Stimulated activated CD4-positive, alpha-beta T cell treated with anti-CD3 and anti-CD28 coated beads, Interleukin-2, amount 100 ng/mL, for 4 hours (primary cell): ENCODE measurements at regions not wholly inside any gene's neighbourhood (a gene's known extent, or its start where the extent isn't known, plus 50 kb on each side); places are given as distances from the start of the nearest gene placed in this dataset.
"Not testable (repeated sequence)": the region's sequence is repeated elsewhere in the genome, so short reads cannot be mapped to it uniquely, and the experiment has no call there.

Experiments used
- DNase-seq: peaks from one replicate; pipeline ENCODE4 v3.0.0-alpha.2; 2020; ENCODE audit warnings: low read depth

DNA sequence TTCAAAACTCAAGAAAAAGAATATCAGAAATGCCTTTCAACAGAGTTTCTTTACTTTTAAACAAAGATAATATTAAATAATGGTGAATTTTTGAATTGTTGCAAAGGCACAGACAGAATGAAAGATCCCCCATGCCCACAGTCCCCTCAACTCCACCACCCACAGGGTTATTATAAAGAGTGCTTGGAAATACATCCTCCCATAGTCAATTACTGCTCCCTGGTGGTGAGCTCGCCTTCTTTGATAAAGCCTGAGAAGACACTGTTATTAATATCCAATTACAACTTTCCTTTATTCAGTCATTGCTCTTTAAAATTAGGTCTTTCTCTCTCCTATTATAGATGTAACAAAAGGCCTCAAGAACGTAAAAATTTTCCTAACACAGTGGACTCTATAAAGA lies 490.2 kb upstream of the RORB start:
- DNase-seq = no peak

DNA sequence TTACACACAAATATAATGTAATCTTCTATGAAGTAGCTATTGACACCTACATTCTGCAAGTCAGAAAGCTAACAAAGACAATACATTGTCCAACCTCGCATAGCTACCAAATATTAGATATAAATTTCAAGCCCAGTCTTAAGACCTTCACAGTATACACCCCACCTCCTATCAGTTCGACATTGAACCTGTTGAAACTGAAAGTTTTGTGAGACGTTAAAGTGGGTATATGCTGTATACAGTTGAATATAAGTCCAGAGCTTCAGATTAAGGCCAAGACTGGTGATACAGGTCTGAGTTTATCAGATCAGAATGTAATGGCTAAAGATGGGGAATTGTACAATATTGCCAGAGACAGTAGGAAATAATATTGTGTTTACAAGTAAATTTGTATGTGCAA lies 489.3 kb upstream of the RORB start:
- no peak for DNase-seq

DNA sequence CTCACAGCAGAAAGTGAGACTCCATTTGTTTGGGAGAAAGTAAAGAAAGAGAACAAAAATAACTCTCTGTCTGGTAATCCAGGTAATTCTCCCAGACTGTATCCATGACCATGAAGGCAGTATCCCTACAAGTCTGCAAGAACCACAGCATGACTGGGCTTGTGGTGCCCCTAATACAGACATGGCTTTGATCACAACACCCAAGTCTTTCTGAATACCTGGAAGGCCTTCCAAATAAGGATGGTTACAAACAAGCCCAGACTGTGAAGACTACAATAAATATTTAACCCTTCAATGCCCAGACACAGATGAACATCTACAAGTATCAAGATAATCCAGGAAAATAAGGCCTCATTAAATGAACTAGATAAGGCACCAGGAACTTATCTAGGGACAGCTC lies 481.1 kb upstream of the RORB start:
- no peak for DNase-seq

DNA sequence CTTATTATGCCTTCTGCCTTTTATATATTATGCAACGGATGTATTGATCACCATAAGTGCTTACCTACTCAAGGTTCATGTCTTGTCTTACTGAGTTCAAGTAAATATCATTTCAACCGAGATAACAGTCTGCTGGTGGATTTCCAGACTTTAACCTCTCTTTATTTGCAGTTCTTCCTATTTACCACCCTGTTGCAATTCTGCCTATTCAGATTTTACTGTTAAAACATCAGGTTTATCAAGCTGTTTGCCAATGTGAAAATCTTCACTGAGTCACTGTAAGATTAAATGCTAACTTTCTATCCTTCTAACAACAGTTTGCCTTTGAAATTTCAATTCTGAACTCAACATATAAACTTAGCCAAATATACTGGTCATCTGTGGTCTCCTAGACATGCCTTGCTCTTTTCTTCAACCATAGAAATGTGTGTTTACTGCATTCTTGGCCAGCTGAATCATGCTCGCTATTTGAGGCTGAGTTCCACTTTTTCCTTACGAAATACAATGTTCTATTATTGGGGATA lies 471.7 kb upstream of the RORB start:
- DNase-seq = no peak

DNA sequence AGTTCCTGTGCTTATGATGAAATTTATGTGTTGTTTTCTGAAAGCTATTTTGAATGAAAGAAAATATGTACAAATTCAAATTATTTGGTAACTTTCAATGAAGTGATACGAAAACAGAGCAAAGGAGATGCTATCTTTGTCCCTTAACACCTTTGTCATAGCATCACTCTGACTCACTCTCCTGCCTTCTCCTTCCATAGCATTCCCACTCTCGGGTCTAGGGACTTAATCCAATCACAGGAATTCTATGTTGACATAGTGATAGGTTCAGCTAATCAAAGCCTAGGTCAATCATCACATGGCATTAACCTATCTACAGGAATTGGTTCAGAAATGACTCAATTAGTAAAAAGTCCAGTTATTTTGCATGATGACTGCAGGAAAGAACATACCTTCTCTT lies 464.7 kb upstream of the RORB start:
- DNase-seq = no peak

DNA sequence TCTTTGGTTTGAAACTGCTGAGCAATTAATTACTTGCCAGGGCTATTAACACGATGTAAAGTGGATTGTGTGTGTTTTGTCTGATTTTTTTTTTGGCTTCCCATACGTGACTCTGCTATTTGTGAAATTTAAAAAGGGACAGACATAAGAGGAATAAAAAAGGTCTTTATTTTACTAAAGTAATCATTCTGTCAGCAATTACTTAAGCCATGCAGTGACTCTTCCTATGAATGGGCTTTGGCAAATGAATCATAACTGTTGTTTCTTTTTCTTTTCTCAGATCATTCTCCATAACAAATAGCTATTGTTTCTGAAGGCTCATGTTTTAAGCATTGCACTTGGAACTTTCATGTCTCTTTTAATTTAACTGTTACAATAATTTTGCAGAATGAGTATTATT lies 461.3 kb upstream of the RORB start:
- DNase-seq = no peak

DNA sequence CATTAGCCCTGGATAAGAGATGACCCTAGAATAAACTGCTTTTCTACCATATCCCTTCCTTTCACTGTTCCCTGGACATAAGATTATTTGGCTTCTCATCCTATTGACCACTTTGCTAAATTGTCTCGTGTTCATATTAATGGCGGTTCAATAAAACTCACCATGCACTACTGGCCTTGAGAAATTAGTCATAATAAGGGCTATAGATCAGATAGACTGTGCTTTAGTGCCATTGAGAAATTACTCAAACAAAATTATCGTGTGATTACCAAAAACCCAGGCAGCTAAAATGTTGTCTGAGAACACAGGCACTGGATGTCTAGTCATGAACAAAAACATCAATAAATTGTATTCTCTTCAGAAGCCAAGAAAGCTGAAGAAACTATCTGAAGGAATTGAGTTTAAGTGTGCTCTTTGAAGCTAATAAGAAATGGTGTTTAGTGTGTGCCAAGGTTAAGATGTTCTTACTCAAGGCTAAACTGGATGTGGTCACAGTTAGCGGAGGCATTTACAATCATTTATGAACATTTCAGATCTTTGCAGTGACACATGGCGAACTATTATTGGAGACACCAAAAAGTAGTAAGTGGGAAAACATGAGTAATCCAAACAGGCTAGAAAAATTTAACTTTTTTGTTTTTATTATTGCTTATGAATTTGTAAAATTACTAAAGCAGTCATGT lies 460.4 kb upstream of the RORB start:
- DNase-seq = no peak

DNA sequence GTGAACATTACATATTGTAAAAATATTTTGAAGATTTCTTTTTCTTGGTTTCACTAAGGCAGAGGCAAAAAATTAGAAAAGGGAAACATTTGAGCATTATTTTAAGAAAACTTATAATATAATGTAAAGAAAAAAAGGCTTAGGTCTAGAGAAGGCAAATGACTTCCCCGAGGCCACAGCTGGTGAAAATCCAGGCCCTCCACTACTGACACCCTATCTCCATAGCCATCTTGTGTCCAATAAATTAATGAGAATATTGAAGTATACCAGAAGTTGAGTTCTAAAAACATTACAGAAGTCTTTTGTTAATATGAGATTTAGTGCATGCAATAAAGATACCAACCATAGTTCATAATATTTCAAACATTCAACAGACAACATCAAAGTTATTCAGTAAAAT lies 459.9 kb upstream of the RORB start:
- no peak for DNase-seq

DNA sequence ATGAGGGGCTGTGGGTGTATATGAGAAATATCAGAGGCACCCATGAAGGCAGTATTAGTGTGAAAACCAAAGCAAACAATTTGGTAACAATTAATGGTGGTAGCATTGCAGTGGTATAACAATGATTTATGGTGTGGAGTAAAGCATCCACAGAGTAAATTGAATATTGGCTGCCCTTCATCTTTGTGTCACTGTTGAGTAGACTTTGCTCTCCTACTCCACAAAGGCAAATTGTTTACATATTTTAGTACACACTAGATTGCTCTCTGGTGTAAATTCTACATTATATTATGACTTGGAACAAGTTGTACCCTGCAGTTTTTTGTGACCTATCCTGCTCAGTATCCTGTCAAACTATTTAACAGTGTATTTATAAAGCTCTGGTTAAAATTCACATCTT lies 455.5 kb upstream of the RORB start:
- DNase-seq = no peak

DNA sequence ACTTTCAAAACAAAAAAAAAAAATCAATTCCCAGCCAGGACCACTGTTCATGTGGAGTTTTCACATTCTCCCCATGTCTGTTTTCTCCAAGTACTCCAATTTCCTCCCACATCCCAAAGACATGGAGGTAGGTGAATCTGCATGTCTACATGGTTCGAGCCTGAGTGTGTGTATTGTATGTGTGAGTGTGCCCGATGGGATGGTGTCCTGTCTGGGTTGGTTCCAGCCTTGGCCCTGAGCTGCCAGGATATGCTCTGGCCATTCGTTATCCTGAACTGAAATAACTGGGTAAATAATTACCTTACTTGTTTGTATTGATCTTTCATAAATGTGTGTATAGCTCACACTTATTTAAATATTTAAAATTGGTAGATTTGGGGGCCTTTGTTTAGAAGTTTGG lies 452.3 kb upstream of the RORB start:
- DNase-seq = no peak

DNA sequence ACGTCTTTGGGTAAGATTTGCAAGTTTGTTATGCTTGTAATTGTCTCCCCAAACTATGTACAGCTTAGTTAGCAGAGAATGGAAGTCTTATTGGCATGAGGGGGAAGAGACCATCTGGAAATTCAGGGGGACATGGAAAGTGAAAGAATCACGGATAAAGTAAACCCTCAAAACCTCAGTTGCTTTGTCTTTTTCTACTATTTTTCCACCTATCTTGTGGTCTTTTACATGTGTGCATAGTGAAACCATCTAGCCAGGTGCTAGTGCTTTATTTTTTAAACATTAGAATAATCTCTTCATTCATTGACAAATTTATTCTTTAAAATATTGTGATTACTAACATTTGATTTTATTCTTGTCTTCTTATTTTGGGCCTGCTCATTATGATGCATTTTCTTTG lies 441.1 kb upstream of the RORB start:
- no peak for DNase-seq

DNA sequence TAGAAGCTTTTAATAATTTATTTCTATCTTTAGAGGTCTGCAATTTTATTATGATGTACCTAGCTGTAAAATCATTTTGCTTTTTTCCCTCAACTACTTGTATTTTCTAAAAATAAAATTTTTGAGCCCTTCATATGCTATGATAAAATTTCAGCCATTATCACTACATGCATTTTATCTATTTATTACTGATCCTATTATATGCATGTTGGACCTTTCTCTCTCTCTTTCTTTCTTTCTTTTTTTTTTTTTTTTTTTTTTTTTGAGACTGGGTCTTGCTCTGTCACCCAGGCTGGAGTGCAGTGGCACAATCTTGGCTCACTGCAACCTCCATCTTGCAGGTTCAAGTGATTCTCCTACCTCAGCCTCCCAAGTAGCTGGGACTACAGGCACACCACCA lies 440.1 kb upstream of the RORB start:
- DNase-seq = not testable (repeated sequence)

DNA sequence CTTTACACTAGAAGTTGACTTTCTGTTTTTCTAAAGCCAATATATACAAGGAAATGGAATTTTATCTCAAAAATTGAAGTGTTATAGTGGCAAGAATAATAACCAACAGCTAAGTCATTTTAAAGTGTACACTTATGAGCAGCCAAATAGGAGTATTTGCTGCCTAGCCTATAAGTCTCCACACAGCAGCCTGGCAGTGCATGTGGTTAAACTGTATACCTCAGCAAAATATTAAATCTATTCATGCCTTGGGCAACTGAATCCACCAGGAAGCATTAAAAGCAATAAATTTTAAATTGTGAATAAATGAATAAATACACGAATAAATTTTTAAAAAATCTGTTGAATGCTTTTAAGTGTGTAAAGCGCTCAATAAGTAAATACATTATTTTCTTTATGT lies 432.4 kb upstream of the RORB start:
- DNase-seq = no peak

DNA sequence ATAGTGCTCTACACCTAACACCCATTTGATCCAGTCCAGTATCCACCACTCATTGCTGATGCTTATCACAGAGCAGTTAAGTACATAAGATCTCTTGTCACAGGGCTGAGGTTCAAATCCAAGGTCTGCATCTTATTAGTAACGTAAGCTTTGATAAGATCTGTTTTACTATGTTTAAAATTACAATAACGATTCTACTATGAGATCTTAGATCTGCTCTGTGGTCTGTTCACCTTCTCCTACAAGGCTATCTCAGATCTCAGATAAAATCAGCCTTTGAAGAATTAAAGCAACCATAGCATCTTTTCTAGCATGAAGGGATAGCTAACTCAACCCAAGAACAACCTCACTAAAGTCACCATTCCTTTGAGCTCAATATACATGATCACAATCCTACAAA lies 431.0 kb upstream of the RORB start:
- no peak for DNase-seq

DNA sequence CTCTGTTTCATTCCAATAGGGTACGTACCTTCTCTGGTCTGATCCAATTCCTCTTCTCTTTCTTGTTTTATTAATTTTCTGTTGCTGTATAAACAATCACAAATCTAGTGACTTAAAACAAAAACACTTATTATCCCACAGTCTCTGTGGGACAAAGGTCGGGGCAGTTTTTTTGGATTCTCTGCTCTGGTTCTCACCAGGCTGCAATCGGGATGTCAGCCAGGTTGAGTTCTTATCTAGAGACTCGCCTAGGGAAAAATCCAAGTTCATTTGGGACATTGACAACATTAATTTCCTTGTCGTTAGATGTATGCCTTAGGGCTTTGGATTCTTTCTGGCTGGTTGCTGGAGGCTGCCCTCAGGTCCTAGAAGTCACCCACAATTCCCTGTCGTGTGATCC lies 430.5 kb upstream of the RORB start:
- no peak for DNase-seq

DNA sequence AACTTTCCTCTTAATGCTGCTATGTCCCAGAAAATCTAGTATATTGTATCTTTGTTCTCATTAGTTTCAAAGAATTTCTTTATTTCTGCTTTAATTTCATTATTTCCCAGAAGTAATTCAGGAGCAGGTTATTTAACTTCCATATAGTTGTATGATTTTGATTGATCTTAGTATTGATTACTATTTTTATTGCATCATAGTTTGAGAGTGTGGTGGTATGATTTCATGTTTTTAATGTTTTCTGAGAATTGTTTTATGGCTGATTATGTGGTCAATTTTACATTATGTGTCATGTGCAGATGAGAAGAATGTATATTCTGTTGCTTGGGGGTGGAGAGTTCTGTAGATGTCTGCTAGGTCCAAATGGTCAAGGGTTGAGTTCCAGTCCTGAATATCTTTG lies 425.6 kb upstream of the RORB start:
- DNase-seq = no peak

DNA sequence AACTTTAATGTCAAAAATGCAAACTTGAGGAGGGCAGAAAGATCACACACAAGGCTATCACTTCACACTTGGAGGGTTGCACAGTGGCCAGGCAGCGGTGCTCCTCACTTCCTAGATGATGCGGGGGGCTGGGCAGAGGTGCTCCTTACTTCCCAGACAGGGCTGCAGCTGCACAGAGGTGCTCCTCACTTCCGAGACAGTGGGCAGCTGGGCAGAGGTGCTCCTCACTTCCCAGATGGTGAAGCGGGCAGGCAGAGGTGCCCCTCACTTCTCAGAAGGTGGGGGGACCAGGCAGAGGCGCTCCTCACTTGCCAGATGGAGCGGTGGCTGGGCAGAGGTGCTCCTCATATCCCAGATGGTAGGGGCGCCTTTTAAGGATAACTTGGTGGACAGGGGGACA lies 423.2 kb upstream of the RORB start:
- DNase-seq = no peak

DNA sequence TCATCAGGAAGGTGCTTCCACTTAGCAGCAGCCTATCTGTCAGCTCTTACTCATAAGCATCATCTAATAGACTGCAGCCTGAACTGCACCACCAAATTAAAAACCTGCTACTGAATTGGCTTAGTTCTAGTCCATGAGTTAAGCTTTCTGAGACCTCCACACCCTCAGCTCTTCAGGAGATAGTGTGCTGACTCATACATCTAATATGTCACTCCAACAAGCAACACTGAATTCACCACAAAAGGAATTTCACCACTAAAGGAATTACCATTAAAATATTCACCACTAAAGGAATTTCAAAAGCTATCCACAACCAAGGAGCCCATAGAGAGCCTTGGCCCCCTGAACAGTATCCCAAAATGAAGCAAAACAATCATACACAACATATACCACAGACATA lies 418.5 kb upstream of the RORB start:
- DNase-seq = no peak

DNA sequence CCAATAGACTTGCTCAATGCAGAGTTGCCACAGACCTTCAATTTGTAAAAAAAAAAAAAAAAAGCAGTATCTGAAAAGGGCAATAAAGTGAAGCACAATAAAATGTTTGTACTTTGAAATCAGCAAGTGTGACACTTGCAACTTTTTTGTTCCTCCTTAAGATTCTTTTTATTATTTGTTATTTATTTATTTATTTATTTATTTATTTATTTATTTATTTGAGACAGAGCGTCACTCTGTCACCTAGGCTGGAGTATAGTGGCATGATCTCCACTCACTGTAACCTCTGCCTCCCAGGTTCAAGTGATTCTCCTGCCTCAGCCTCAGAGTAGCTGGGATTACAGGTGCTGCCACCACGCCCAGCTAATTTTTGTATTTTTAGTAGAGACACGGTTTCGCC lies 416.5 kb upstream of the RORB start:
- not testable (repeated sequence) for DNase-seq

DNA sequence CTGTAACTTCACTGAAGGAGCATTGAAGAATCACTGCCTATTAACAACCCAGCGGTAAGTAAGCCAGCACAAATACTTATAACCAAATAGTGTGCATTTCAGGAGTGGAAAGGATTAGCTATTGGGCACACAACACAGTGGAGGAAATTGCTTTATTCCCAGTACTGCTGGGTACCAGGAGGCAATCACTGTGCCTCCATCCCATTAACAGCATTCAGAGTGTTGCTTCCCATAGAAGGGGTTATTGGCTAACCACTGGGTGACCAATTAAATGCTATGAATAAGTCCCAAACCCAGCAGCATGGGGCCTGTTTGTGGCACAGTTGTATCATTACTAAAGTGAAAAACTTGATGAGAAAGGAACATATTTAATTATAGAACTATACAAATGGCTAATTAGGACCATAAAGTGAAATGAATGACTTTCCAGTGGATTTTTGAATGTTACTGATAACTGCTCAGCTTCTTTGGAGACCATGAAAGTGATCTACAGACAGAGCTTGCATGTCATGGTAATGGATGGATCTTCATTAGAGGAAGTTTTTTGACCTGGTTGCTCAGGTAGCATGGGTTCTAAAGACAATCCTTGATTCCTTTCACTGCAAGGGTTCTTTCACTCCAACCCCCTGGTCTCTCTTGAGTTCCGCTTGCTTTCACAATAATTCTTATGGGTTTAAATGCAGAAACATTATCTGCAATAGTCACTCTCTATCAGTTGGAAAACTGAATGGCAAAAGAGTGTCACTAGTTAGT lies 413.3 kb upstream of the RORB start:
- DNase-seq = no peak

DNA sequence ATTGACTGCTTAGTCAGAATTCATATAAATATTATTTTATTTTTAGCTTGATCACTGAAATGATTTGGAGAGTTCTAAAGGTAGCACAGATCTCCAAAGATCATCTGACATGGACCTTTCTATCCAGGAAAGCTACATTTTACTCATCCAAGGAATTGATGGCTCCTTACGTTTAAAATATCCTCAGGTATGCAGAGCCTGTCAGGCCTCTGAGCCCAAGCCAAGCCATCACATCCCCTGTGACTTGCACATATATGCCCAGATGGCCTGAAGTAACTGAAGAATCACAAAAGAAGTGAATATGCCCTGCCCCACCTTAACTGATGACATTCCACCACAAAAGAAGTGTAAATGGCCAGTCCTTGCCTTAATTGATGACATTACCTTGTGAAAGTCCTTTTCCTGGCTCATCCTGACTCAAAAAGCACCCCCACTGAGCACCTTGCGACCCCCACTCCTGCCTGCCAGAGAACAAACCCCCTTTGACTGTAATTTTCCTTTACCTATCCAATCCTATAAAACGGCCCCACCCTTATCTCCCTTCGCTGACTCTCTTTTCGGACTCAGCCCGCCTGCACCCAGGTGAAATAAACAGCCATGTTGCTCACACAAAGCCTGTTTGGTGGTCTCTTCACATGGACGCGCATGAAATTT lies 411.6 kb upstream of the RORB start:
- DNase-seq = not testable (repeated sequence)

DNA sequence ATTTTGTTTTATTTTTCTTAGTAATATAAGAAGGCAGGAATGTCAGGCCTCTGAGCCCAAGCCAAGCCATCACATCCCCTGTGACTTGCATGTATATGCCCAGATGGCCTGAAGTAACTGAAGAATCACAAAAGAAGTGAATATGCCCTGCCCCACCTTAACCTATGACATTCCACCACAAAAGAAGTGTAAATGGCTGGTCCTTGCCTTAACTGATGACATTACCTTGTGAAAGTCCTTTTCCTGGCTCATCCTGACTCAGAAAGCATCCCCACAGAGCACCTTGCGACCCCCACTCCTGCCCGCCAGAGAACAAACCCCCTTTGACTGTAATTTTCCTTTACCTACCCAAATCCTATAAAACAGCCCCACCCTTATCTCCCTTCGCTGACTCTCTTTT lies 406.2 kb upstream of the RORB start:
- not testable (repeated sequence) for DNase-seq

DNA sequence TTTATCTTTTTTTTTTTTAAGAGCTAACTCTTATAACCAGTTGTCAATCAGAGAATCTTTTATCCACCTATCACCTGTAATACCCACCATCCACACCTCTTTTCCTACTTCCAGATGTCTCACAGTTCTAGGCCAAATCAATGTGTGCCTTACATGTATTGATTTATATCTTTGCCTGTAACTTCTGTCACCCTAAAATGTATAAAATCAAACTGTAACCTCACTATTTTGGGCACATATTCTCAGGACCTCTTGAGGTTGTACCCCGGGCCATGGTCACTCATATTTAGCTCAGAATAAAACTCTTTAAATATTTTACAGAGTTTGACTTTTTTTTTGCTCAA lies 404.7 kb upstream of the RORB start:
- no peak for DNase-seq
